8988T (cell line): ENCODE measurements at regions not wholly inside any gene's neighbourhood (a gene's known extent, or its start where the extent isn't known, plus 50 kb on each side); places are given as distances from the start of the nearest gene placed in this dataset.

Experiments used
- DNase-seq: peaks from one replicate; pipeline ENCODE4 v3.0.0; 2011

DNA sequence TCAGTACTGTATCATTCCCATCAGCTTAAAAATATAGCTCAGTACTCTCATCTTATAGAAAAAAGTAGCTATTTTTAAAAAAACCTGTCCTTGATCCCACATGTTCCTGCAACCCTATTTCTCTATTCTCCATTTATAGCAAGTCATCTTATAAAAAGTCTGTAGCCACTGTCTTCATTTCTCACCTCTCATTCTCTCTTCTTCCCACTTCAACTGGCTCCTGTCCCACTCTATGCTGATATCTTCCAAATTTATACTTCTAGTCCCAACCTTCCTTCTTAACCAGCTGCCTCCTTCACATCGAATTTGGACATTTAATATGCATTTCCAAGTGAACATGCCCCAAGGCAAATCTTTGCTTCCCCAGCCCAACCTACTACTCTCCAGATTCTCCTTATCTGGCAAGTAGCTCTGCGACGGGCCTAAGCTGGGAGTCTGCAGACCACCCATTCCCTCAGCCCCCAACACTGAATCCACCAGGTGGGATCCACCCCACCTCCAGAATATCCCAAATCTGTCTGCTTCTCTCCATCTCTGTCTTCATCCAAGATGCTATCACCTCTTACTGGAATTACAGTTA is 52.0 kb upstream of the TANC2 start:
- DNase-seq, result no peak

DNA sequence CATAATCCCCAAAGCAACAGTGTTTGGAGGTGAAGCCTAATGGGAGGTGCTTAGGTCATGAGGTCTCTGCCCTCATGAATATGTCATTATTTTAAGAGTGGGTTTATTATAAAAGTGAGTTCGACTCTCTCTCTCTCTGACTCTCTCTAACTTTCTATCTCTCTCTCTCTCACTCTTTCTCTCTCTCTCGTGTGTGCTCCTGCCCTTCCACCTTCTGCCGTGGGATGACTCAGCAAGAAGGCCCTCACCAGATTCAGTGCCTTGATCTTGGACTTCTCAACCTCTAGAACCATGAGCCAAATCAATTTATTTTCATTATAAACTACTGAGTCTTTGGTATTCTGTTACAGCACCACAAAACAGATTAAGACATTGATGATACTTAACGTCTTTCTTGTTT is 53.7 kb upstream of the TANC2 start:
- no peak for DNase-seq

DNA sequence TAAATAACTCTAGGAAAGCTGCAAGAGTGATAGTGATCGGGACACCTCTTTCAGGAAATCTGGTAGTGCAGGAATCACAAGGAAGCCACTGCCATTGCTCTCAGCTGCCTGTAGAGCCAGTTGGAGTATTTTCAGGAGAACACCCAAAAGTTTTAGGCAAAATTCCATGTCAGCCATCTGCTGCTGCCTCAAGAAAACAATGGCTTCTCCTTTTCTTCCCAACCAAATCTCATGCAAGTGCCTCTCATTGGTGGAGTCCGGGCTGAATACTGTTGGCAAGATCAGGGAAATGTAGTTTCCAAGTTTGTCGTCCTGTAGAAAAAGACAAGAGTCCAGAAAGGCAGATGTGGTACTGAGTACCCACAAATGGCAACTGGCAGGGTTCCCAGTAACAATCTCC is 54.9 kb upstream of the TANC2 start:
- DNase-seq, result no peak

DNA sequence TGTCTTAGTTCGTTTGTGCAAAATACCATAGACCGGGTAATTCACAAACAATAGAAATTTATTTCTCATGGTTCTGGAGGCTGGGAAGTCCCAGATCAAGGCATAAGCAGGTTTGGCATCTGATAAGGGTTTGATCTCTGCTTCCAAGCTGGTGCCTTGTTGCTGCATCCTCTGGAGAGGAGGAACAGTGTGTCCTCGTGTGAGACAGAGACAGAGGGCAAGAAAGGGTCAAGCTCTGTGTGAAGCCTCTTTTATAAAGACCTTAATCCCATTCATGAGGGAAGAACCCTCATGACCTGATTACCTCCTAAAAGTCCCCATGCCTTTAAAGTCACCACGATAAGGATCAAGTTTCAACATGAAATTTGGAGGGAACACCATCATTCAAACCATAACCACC is 55.8 kb upstream of the TANC2 start:
- DNase-seq, result no peak

DNA sequence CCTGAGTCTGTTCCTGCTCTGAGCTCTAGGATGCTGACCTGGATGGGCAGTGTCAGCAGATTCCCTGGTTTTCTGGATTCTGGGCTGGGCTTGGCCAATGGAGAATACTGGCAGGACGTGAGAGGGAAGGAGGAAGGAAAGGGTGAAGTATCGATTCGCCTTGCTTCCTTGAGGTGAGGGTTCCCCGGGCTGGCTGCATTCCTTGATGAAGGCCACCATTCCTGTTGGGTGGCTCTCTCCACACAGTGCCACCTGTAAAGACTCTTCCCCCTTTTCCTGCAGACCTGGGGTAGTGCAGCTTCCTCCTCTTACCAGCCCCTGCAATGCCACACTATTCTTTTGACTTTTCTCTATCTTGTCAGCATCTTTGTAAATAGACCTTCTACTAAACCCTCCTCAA is 58.1 kb upstream of the TANC2 start:
- no peak for DNase-seq

DNA sequence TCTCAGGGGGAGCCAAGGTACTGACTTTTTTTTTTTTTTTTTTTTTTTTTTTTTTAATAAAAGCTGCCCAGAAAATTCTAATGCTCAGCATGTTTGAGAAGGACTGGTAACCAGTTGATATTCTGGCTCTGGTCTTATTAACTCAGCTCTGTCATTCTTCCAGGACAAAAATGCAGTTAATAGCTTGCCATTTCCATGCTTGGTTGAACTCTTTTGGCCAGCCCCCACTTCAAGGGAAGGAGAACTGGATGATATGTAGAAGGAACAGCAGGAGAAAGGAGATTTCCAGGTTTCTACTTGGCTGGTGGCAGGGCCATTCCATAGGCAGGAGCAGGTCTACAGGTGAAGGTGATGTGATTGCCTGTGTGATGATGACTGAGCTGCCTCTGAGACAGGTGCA is 59.2 kb upstream of the TANC2 start:
- DNase-seq, result no peak

DNA sequence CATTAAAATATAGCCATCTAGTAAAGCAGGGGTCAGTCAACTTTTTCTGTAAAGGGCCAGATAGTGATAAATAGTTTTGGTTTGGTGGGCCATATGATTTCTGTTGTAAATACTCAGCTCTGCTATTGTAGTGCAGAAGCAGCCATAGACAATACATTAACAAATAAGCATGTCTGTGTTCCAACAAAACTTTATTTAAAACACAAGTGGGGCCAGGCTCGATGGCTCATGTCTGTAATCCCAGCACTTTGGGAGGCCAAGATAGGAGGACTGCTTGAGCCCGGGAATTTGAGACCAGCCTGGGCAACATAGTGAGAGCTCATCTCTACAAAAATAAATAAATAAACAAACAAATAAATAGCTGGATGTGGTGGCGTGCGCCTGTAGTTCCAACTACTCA is 60.8 kb upstream of the TANC2 start:
- no peak for DNase-seq

DNA sequence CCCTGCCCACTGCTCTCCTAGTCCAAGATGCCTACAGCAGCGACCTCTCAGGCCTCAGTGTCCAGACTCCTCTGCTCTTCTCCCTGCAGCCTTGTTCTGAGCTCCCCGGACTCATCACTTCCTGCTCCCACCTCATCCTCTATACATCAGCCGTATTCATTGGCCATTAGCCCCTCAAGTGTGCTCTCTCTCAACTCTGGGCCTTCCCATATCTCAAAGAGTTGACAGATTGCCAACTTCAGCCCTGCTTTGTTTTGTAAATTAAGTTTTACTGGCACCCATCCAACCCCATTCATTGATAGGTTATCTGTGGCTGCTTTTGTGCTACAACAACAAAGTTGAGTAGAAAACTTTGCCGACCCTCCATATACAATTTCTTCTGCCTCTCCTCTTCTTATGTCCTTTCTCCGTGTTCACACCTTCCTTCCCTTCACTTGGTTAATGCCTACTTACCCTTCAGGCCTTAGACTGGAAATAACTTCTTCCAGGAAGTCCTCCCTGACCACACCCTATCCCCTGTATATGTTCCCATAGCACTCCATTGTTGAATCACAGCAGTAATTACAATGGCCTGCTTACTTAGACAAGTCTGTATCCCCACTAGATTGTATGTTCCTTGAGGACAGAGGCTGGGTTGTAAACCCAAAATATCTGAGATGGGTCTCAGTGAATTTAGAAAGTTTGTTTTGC is 63.4 kb upstream of the TANC2 start:
- no peak for DNase-seq

DNA sequence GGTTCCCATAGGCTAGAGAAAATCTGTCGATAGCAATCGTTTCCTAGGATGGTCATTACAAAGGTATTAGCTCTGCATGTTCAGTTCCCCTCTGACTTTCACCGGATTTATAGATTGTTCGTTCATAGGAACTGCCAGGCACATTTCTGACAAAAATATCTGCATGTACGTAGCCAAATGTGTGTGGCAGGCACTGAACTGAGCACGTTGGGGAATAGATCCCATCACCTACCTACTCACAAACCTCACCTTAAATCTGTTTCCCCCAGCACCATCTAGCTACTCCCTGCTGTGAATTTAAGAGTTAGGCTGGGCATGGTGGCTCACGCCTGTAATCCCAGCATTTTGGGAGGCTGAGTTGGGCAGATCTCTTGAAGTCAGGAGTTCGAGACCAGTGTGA is 64.5 kb upstream of the TANC2 start:
- DNase-seq, result no peak

DNA sequence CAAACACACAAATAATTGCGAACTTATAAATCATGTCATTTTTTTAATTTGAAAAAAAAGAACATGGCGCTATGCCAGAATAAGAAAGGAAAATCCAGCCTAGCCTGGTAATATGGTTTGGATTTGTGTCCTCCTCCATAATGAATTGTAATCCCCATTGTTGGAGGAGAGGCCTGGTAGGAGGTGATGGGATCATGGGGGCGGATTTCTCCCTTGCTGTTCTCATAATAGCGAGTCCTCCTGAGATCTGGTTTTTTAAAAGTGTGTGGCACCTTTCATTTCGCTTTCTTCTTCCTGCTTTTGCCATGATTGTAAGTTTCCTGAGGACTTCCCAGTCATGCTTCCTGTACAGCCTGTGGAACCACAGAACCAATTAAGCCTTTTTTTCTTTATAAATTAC is 65.9 kb upstream of the TANC2 start:
- DNase-seq, result no peak

DNA sequence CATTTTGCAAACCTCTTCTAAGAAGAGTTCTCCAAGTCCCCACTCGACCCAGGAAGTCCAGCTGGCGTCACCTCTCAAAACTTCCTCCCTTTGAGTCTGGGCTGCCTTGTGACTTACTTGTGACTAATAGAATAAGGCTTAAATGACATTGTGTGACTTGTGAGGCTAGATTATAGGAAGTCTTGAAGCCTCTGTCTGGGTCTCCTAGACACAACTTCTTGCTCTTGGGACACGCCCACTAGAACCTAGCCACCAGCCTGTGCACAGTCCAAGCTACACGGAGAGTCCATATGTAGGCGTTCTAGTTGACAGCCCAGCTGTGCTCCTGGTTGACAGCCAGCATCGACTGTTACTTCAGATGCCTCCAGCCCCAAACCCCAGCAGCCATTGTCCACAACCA is 66.7 kb upstream of the TANC2 start:
- no peak for DNase-seq

DNA sequence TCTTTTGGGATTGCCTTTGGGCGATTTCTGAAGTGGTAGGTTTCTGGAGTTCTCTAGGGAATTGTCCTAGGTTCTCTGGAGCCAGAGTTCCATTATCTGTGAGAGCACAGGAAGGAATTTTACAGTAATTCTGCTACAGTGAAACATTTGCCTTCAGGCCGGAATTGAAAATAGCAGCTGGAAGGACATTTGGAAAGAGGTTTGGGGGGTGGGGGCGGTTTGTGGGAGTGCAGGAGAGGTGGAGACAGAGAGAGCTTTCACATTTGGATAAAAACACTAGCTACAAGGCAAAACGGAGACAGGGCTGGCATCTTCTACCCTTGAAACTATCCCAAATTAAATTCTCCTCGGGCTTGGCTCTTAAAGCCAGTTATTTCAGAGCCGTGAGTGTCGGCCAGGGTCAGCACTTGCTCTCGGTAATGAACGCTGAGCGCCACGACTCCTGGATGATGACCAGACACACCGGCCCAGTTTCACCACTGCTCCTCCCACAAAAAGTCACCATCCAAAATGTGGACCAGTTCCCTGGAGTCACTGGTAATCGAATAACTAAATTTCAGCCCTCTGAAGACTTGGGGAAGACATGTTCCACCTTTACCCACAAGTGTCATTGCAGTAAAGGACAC is 67.7 kb upstream of the TANC2 start:
- DNase-seq, result no peak

DNA sequence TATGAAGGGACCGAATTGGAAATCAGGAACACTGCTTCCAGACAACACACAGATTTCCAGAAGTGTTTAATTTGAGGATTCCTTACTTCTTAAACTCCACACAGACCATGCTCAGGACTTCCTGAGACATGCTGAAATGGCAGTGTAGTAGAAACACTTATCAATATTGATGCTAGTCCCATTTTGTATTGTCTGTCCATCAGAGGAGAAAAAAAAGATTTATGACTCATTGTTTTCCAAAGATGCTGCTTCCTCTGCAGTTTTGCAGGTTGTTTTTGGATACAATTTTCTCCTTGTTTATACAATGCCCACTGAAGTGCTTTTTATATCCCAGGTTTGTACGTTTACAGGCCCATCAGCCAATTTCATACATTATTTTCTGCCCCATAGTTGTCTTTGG is 68.3 kb upstream of the TANC2 start:
- DNase-seq, result no peak

DNA sequence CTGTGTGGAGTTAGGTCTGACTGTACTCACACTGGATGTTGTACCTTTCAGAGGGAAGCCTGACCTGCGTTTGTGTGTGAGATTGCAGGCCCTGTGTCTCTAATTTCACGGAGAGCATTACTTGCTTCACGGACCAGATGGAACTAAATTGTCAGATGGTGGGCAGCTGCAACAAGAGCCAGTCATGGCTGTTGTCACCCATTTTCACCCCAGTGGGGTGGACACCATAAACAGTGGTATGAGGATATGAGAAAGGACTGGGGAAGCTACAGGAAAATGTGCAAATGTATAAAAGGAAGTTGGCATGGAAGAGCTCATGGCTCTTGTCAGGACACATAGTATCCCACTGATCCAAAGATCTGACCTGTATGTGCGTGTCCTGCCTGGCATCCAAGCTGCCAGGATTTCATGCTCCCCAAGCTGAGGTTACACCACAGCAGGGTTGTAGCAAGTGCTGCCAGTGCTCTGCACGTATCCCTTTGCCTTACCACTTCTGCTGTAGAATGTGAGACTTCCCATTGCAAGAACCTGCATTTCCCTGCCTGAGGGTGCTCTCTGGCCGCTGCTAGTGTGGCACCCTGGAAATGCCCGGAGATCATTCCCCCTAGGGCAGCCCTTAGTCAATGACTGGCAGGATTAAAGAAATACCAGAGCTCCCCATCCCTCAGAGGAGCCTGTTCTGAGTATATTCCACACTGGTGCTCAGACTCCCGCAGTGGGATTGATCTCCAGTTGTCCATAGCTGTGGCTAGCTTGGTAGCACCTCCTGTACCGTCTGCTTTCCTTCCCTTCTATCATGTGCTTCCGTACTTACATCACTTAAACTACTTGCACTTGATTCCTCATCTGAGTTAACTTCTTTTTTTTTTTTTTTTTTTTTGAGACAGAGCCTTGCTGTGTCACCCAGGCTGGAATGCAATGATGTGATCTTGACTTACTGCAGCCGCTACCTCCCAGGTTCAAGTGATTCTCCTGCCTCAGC is 70.4 kb upstream of the TANC2 start:
- DNase-seq, result no peak

DNA sequence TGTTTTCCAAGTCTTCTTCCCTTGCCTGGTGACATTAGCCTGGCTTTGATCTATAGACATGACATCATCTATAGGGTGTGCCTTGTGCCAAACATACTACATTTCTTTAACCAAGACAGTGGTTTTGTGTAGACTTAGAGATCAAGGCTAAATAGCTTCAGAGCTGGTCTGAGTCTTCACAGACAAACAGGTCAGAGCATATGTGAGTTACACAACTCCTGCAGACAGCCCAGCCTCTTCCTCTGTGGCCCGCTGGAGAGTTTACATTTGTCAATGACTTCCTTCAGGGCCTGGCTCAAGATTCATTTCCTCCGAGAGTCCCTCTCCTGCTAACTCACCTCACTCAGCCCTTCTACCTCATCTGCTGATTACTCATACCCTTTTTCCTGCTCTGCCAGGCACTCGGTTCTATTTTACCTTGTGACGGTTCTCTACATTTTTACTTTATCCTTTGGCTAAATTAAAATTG is 73.1 kb upstream of the TANC2 start:
- DNase-seq, result peak; percentile 42

DNA sequence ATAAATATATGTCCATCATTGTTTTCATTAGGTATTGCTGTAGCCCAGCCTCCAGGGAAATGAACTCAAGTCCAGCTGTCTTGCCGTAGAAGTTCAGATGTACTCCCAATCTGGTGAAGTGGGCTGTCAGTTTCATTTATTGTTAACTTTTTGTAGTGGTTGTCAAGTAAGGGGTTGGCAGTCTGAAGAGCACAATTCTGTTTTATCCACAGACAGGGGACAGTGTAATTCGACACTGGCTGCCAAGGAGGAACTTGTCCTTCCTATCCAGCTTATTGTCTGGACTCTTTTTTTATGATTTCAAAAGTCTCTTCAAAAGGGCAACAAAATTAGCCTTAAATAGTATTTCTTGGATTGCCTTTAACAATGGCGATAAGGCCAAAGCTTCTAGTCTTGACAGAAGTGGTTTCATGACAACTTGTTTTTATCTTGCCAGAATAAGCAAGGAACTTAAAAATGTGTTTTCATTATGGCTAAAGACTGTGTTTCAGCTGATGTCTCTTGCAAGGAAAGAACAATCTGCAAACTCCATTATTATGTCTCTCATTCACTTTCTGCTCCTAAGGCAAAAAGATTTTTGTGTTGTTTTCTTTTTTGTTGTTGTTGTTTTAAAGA is 73.9 kb upstream of the TANC2 start:
- no peak for DNase-seq

DNA sequence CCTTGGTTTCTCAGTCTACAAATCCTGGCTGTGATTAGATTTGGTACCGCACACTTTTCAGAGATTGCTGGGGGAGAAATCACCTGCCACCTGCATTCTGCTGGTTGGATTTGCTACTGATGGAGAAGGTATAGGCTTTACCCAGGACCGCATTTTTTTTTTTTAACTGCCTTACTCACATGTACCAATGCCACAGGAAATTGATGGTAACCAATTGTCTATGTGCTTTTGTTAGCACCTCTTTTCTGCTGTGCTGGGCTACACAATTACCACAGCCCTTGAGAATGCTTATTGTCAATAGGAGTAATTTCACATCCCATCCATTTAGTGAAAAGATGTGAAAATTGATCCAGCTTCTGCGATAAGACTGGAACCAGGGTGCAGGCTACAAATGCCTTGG is 74.4 kb upstream of the TANC2 start:
- no peak for DNase-seq

DNA sequence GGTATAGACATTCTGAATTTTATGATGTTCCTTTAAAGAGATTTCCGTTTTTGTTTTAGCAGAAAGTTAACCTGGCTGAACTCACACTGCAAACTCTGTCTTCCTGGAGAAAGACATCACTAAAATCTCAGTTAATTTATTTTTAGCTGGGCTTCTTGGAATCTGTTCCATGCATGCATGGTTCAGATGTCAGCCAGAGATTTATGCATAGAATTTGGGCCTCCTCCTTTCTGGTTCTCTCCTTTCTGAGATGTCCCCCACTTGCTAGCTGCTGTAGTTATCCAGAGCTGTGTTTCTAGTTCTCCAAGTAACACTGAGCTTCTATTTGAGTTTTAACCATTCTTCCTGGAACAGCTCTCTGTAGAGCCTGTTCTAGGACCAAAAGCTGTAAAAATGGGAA is 77.3 kb upstream of the TANC2 start:
- DNase-seq, result no peak

DNA sequence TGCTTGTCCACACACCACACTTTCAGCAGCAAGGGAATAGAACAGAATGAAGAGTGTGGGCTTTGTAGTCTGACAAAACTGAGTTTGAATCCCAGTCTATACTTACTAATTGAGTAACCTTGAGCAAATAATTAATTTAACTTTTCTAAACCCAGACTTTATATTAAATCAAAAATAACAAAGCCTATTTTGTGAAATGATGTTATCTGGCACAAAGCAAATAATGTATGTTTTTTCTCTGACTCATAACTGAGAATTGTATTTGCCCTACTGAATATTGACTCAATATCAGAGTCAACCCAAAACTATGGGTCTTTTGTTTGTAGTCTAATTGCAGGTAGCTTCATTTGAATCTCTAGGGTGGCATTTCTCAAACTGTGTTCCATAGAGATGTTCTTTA is 77.9 kb upstream of the TANC2 start:
- DNase-seq, result no peak

DNA sequence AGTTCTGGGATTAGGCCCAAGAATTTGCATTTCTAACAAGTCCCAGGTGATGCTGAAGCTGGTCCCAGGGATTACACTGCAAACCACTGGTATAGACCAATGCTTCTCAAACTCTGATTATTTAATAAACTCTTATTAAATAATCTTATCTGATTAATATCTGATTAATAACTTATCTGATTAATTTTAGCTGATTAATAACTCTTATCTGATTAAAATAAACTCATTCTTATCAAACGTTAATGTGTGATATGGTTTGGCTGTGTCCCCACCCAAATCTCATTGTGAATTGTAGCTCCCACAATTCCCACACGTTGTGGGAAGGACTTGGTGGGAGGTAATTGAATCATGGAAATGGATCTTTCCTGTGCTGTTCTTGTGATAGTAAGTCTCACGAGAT is 78.6 kb upstream of the TANC2 start:
- no peak for DNase-seq

DNA sequence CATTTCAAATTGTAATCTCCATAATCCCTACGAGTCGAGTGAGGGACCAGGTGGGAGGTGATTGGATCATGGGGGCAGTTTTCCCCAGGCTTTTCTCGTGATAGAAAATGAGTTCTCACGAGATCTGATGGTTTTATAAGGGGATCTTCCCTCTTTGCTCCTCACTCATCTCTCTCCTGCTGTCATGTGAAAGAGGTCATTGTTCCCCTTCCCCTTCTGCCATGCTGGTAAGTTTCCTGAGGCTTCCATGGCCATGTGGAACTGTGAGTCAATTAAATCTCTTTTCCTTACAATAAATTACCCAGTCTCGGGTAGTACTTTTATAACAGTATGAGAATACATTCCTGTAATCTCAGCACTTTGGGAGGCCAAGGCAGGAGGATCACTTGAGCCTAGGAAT is 76.7 kb upstream of the MARCHF10 start:
- DNase-seq, result no peak

DNA sequence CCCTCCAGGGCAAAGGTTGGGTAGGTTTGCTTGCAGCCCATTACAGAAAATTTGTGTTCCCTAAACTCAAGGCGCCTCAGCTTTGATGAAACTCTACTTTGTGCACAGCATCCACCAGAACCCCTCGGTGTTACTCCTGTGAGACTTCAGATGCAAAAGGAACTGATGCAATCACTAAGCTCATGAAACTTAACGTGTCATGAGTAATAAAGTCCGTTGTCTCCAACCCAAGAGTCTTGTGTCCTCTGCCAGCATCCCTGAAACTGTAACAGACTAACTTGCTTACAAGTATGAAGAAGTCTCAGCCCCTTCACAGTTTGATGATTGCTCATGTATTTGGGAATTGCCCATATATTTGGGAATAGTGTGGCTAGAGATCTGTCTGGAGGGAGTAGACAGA is 74.8 kb upstream of the MARCHF10 start:
- no peak for DNase-seq

DNA sequence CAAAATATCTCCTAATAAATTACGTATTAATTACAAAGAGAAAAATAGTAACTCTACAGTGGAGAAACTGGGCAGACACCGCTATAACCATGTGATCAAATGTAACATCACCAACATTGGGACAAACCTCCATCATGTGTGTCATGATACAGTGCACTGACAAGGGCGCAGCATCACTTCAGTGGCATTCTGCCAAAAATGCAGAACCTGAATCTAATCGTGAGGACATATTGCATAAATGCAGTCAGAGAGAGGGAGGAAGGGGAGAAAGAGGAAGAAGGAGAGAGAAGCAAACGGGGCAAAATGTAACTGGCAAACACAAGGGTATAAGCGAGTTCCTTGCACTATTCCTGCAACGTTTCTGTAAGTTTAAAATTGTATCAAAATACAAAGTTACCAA is 74.2 kb upstream of the MARCHF10 start:
- no peak for DNase-seq
